ENCODE measurements at regions not wholly inside any gene's neighbourhood (a gene's known extent, or its start where the extent isn't known, plus 50 kb on each side); places are given as distances from the start of the nearest gene placed in this dataset.

DNA sequence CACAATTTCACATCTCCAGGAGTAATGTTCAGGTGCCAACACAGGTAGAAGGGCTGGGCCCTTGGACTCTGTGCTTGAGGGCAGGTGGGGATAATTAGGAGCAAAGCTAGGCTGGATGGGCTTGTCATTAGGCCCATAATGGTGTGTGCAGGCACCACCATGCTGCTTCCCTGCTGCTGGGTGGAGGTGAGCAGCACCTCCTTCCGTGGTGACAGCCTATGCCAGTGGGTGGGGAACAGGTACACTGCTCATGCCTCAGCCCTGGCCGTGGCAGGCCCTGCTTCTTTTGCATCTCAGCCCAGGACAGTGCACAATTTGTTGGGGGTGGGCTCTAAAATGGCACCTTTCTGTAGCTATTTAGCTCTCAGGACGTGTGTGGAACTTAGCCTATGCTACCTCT lies 955.5 kb downstream of the TMTC2 start:
- no peak overlapping the region for H3K27ac ChIP-seq
- TF ChIP-seq, protein P1, sequence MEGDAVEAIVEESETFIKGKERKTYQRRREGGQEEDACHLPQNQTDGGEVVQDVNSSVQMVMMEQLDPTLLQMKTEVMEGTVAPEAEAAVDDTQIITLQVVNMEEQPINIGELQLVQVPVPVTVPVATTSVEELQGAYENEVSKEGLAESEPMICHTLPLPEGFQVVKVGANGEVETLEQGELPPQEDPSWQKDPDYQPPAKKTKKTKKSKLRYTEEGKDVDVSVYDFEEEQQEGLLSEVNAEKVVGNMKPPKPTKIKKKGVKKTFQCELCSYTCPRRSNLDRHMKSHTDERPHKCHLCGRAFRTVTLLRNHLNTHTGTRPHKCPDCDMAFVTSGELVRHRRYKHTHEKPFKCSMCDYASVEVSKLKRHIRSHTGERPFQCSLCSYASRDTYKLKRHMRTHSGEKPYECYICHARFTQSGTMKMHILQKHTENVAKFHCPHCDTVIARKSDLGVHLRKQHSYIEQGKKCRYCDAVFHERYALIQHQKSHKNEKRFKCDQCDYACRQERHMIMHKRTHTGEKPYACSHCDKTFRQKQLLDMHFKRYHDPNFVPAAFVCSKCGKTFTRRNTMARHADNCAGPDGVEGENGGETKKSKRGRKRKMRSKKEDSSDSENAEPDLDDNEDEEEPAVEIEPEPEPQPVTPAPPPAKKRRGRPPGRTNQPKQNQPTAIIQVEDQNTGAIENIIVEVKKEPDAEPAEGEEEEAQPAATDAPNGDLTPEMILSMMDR (conservative IDR thresholded peaks at IDR 0.05), result no peak

GRCh38 chr12:83641789-83642188 lies 955.1 kb downstream of the TMTC2 start:
- TF ChIP-seq, protein P1 (conservative IDR thresholded peaks at IDR 0.05), result no peak
- no peak overlapping the region for H3K27ac ChIP-seq

DNA sequence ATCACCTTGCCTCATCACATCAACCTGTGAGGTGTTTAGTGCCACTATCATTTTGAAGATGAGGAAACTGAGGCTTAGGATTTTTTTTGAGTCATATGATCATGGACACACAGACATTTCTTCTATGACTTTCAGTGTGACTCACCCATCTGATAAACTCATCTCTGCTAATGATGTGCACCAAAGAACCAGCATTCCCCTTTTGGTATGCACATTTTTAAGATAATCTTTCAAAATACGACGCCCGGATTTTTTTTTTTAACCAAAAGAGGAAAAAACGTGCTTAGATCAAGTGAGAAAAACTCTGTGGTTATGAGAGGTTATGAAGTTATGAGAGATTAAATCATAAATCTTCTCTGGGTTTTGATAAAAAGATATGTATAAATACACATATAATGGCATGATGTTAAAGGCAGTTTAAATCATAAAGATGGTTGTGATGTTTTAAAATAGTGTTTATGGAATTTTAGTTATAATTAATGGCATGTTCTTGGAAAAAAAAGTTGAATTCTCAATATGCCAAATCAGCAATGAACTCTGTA lies 948.1 kb downstream of the TMTC2 start:
- TF ChIP-seq, protein P1 (conservative IDR thresholded peaks at IDR 0.05), result no peak
- no peak overlapping the region for H3K27ac ChIP-seq

GRCh38 chr12:83630526-83630925 lies 943.8 kb downstream of the TMTC2 start:
- TF ChIP-seq, protein P1 (conservative IDR thresholded peaks at IDR 0.05), result no peak
- H3K27ac ChIP-seq, result no peak overlapping the region

- no peak overlapping the region for H3K27ac ChIP-seq
- TF ChIP-seq, protein P1 (conservative IDR thresholded peaks at IDR 0.05), result no peak
Measured at GRCh38 chr12:83629931-83630330, 943.2 kb downstream of the TMTC2 start.

DNA sequence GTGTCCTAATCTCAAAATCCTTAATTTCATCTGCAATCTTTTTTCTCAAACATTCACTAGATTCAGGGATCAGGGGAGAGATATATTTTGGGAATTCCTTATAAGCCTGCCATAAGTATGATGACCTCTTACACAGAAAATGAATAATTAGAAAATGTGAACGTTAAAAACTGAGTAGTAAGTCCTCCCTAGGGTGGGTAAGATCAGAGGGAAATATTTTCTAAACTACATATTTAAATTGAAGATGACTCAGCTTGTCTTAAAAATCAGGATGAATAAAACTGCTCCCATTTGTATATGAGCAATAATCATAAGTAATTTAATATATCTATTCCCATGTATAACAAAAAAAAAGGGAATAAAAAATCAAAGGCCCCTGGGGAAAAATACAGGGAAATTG lies 935.5 kb downstream of the TMTC2 start:
- TF ChIP-seq, protein P1 (conservative IDR thresholded peaks at IDR 0.05), result no peak
- no peak overlapping the region for H3K27ac ChIP-seq

DNA sequence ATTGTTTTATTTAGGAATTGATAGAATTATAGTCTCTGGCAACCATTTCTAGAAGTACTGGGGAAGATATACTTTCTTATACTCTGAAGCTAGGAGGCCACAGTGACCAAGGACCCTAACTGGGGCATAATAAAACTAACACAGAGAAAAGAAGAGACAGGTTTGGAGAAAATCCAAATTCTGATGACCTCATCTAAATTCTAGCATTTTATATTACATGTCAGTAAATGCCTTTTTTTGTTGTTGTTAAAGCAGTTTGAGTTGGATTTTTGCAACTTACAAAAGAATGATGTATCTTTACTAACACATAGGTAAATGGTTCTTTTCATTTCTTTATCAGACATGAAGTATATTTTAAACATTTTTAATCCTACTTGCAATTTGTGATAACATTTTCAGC lies 933.3 kb downstream of the TMTC2 start:
- H3K27ac ChIP-seq, result no peak overlapping the region
- TF ChIP-seq, protein P1 (conservative IDR thresholded peaks at IDR 0.05), result no peak

Data from VCaP (cell line).